H9 (cell line): ENCODE measurements at regions not wholly inside any gene's neighbourhood (a gene's known extent, or its start where the extent isn't known, plus 50 kb on each side); places are given as distances from the start of the nearest gene placed in this dataset.

Experiments used
- DNase-seq: peaks from one replicate; pipeline ENCODE4 v3.0.0-alpha.2; 2017
- H2AFZ ChIP-seq: one replicate; pipeline ENCODE4 v1.6.1; 2013; ENCODE audit warnings: mild to moderate bottlenecking, low read length, control low read depth, moderate library complexity
- H2AK5ac ChIP-seq: 2 replicates; pipeline ENCODE4 v1.6.1; 2013; ENCODE audit warnings: low read length, control low read depth, mixed read lengths; ENCODE audit not compliant: insufficient read length
- H2BK120ac ChIP-seq: one replicate; pipeline ENCODE4 v1.6.1; 2013; ENCODE audit warnings: low read depth, mild to moderate bottlenecking, low read length, control low read depth, inconsistent platforms; ENCODE audit not compliant: poor library complexity, severe bottlenecking
- H2BK12ac ChIP-seq: 2 replicates; pipeline ENCODE4 v1.6.1; 2013; ENCODE audit warnings: low read length, control low read depth, mixed read lengths, low read depth; ENCODE audit not compliant: insufficient read length
- H2BK15ac ChIP-seq: 2 replicates; pipeline ENCODE4 v1.6.1; 2013; ENCODE audit warnings: low read depth, low read length, control low read depth
- H2BK20ac ChIP-seq: one replicate; pipeline ENCODE4 v1.6.1; 2013; ENCODE audit warnings: low read depth, mild to moderate bottlenecking, low read length, control low read depth, inconsistent platforms; ENCODE audit not compliant: poor library complexity, severe bottlenecking
- H2BK5ac ChIP-seq: 2 replicates; pipeline ENCODE4 v1.6.1; 2013; ENCODE audit warnings: low read length, control low read depth, mixed read lengths; ENCODE audit not compliant: insufficient read length
- H3K14ac ChIP-seq: 2 replicates; pipeline ENCODE4 v1.6.1; 2013; ENCODE audit warnings: low read length, control low read depth; ENCODE audit not compliant: insufficient read depth
- H3K18ac ChIP-seq: 2 replicates; pipeline ENCODE4 v1.6.1; 2013; ENCODE audit warnings: low read depth, mild to moderate bottlenecking, mixed read lengths, low read length, control low read depth; ENCODE audit not compliant: insufficient read length
- H3K23ac ChIP-seq: 2 replicates; pipeline ENCODE4 v1.6.1; 2013; ENCODE audit warnings: low read length, control low read depth, mixed read lengths, low read depth; ENCODE audit not compliant: insufficient read length
- H3K23me2 ChIP-seq: 2 replicates; pipeline ENCODE4 v1.6.1; 2013; ENCODE audit warnings: low read depth, mild to moderate bottlenecking, mixed read lengths, low read length, control low read depth; ENCODE audit not compliant: insufficient read length, poor library complexity, severe bottlenecking
- H3K27ac ChIP-seq: 2 replicates; pipeline ENCODE4 v1.5.1; 2013; ENCODE audit warnings: low read length, control low read depth, mixed read lengths, low read depth; ENCODE audit not compliant: insufficient read length
- H3K27me3 ChIP-seq: 2 replicates; pipeline ENCODE4 v1.6.1; 2013; ENCODE audit warnings: low read length, control low read depth, inconsistent platforms; ENCODE audit not compliant: insufficient read depth
- H3K4ac ChIP-seq: 2 replicates; pipeline ENCODE4 v1.6.1; 2013; ENCODE audit warnings: low read depth, mild to moderate bottlenecking, control low read depth, inconsistent platforms, low read length, moderate library complexity
- H3K4me1 ChIP-seq: 2 replicates; pipeline ENCODE4 v1.6.1; 2013; ENCODE audit warnings: low read length, control low read depth, inconsistent platforms; ENCODE audit not compliant: insufficient read depth
- H3K4me2 ChIP-seq: 2 replicates; pipeline ENCODE4 v1.6.1; 2013; ENCODE audit warnings: low read length, control low read depth, mixed read lengths; ENCODE audit not compliant: insufficient read length, insufficient read depth
- H3K56ac ChIP-seq: 2 replicates; pipeline ENCODE4 v1.6.1; 2013; ENCODE audit warnings: low read depth, mild to moderate bottlenecking, mixed read lengths, low read length, control low read depth; ENCODE audit not compliant: insufficient read length
- H3K79me1 ChIP-seq: 2 replicates; pipeline ENCODE4 v1.6.1; 2013; ENCODE audit warnings: low read depth, mild to moderate bottlenecking, moderate library complexity, low read length, control low read depth, inconsistent platforms; ENCODE audit not compliant: insufficient read depth, poor library complexity, severe bottlenecking
- H3K79me2 ChIP-seq: 2 replicates; pipeline ENCODE4 v1.6.1; 2013; ENCODE audit warnings: low read length, control low read depth, inconsistent platforms; ENCODE audit not compliant: insufficient read depth
- H3K9ac ChIP-seq: 2 replicates; pipeline ENCODE4 v1.6.1; 2013; ENCODE audit warnings: low read length, control low read depth, mixed read lengths; ENCODE audit not compliant: insufficient read length; ENCODE audit errors: extremely low read depth
- H3K9me3 ChIP-seq: one replicate; pipeline ENCODE4 v1.6.1; 2013; ENCODE audit warnings: low read depth, low read length, inconsistent platforms; ENCODE audit not compliant: control insufficient read depth
- H3T11ph ChIP-seq: one replicate; pipeline ENCODE4 v1.6.1; 2013; ENCODE audit warnings: mild to moderate bottlenecking, low read length, control low read depth, inconsistent platforms
- H4K20me1 ChIP-seq: one replicate; pipeline ENCODE4 v1.6.1; 2013; ENCODE audit not compliant: control insufficient read depth, insufficient read length, insufficient read depth
- H4K5ac ChIP-seq: 2 replicates; pipeline ENCODE4 v1.6.1; 2013; ENCODE audit warnings: low read depth, mild to moderate bottlenecking, mixed read lengths, low read length, control low read depth; ENCODE audit not compliant: insufficient read length
- H4K8ac ChIP-seq: replicated peaks from 2 replicates; pipeline ENCODE4 v1.6.1; 2013; ENCODE audit warnings: low read length, control low read depth, mixed read lengths, low read depth; ENCODE audit not compliant: insufficient read length
- H4K91ac ChIP-seq: 2 replicates; pipeline ENCODE4 v1.6.1; 2013; ENCODE audit warnings: low read depth, mild to moderate bottlenecking, moderate library complexity, mixed read lengths, low read length, control low read depth; ENCODE audit not compliant: insufficient read length
- H3K27ac Mint-ChIP-seq, 3 experiments: 2 replicates in 2 of 3; 3 replicates in 1 of 3; pipeline ENCODE4 v1.8.0; 2020 to 2021; ENCODE audit warnings: mixed read lengths in 3 of 3, mild to moderate bottlenecking in 1 of 3, moderate library complexity in 1 of 3
- H3K27me3 Mint-ChIP-seq: 2 replicates; pipeline ENCODE4 v1.8.0; 2021; ENCODE audit warnings: low read depth, mild to moderate bottlenecking, moderate library complexity, mixed read lengths
- H3K36me3 Mint-ChIP-seq, 3 experiments: 2 replicates in 2 of 3; 3 replicates in 1 of 3; pipeline ENCODE4 v1.8.0; 2020 to 2021; ENCODE audit warnings: low read depth in 3 of 3, mixed read lengths in 3 of 3; ENCODE audit not compliant: insufficient read depth in 1 of 3
- H3K4me1 Mint-ChIP-seq, 2 experiments: 2 replicates each; pipeline ENCODE4 v1.8.0; 2020; ENCODE audit warnings: mixed read lengths in 2 of 2
- H3K4me3 Mint-ChIP-seq, 2 experiments: 2 replicates in 1 of 2; 3 replicates in 1 of 2; pipeline ENCODE4 v1.8.0; 2020 to 2021; ENCODE audit warnings: mild to moderate bottlenecking in 2 of 2, mixed read lengths in 2 of 2, moderate library complexity in 1 of 2
- H3K9me3 Mint-ChIP-seq, 2 experiments: 2 replicates in 1 of 2; 3 replicates in 1 of 2; pipeline ENCODE4 v1.8.0; 2020; ENCODE audit warnings: mild to moderate bottlenecking in 2 of 2, mixed read lengths in 2 of 2, moderate library complexity in 1 of 2
- WGBS: extraction: QIAGEN DNeasy Blood & Tissue Kit; methylation state at CpG from one replicate; pipeline ENCODE4 v1.1.7; 2013; ENCODE audit warnings: missing lambda C conversion rate, low lambda C conversion rate, mixed read lengths; ENCODE audit not compliant: insufficient read length; ENCODE audit errors: extremely low coverage; 5-methylcytosine and 5-hydroxymethylcytosine counted together
- TF ChIP-seq, protein P1 (sequence below): fragments of 200-600 bp; sonication (generic); conservative IDR thresholded peaks from 3 replicates; pipeline ENCODE4 v1.8.0; 2021; ENCODE audit warnings: antibody characterized with exemption, mild to moderate bottlenecking

DNA sequence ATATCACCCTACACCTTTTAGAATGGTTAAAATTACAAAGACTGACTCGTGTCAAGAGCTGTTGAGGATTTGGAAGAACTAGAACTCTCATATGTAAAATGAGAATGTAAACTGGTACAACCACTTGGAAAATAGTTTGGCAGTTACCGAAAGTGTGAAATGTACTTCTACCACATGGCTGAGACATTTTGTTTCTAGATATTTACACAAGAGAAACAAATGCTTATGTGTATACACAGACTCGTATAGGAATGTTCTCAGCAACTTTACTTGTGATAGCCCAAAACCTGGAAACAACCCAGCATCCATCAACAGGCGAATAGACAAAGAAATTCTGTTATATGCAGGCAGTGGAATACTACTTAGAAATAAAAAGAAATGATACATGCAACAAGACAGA, 103.0 kb downstream of the BRMS1L start:
- no peak overlapping the region for H2BK12ac ChIP-seq
- H3K4ac ChIP-seq: no peak overlapping the region
- no peaks in the 10 kb centered on the region for H3K23me2 ChIP-seq
- no peak overlapping the region for H3K14ac ChIP-seq
- H3K56ac ChIP-seq: no peak overlapping the region
- H3K4me2 ChIP-seq: no peak overlapping the region
- no peak overlapping the region for H3K27ac ChIP-seq
- H3K18ac ChIP-seq: no peak overlapping the region
- H2BK120ac ChIP-seq: no peak overlapping the region
- TF ChIP-seq, protein P1, sequence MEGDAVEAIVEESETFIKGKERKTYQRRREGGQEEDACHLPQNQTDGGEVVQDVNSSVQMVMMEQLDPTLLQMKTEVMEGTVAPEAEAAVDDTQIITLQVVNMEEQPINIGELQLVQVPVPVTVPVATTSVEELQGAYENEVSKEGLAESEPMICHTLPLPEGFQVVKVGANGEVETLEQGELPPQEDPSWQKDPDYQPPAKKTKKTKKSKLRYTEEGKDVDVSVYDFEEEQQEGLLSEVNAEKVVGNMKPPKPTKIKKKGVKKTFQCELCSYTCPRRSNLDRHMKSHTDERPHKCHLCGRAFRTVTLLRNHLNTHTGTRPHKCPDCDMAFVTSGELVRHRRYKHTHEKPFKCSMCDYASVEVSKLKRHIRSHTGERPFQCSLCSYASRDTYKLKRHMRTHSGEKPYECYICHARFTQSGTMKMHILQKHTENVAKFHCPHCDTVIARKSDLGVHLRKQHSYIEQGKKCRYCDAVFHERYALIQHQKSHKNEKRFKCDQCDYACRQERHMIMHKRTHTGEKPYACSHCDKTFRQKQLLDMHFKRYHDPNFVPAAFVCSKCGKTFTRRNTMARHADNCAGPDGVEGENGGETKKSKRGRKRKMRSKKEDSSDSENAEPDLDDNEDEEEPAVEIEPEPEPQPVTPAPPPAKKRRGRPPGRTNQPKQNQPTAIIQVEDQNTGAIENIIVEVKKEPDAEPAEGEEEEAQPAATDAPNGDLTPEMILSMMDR: no peak
- no CpG with 5 or more reads among the region's 4 CpGs for WGBS
- Mint-ChIP-seq H3K9me3 (no peaks in the 10 kb centered on the region), H3K4me3 (no peak overlapping the region), H3K4me1 (no peaks in the 10 kb centered on the region), H3K27ac (no peak overlapping the region), H3K27me3 (peaks cover 7% of the 10 kb centered on the region), H3K36me3 (no peaks in the 10 kb centered on the region)
- H4K8ac ChIP-seq: no peak overlapping the region
- no peak overlapping the region for H2AFZ ChIP-seq
- no peak overlapping the region for H2BK15ac ChIP-seq
- no peaks in the 10 kb centered on the region for H3K27me3 ChIP-seq
- H4K20me1 ChIP-seq: no peaks in the 10 kb centered on the region
- no peaks in the 10 kb centered on the region for H3K79me2 ChIP-seq
- no peak overlapping the region for H3K23ac ChIP-seq
- no peaks in the 10 kb centered on the region for H3K4me1 ChIP-seq
- H2AK5ac ChIP-seq: no peak overlapping the region
- DNase-seq: no peak
- H4K5ac ChIP-seq: no peak overlapping the region
- H3K9me3 ChIP-seq: no peaks in the 10 kb centered on the region
- H2BK5ac ChIP-seq: no peak overlapping the region
- H3K9ac ChIP-seq: no peak overlapping the region
- H4K91ac ChIP-seq: no peak overlapping the region
- H3K79me1 ChIP-seq: no peaks in the 10 kb centered on the region
- H3T11ph ChIP-seq: no peak overlapping the region
- H2BK20ac ChIP-seq: no peak overlapping the region
